K562 (cell line): ENCODE measurements at regions not wholly inside any gene's neighbourhood (a gene's known extent, or its start where the extent isn't known, plus 50 kb on each side); places are given as distances from the start of the nearest gene placed in this dataset.

ENCODE experiments used
- NFIC ChIP-seq: fragments of 450-650 bp; IDR thresholded peaks from 2 replicates; pipeline ENCODE4 v1.6.1; 2017; ENCODE audit warnings: mild to moderate bottlenecking, inconsistent platforms
- TF ChIP-seq, protein P1 (sequence below), 3 experiments: IDR thresholded peaks in 2 of 3; conservative IDR thresholded peaks in 1 of 3; 2 replicates each; pipeline ENCODE4 v1.5.1; 2011 to 2012; ENCODE audit warnings: low read length in 3 of 3, mild to moderate bottlenecking in 3 of 3, control low read depth in 2 of 3, improper control_type of control experiment in 1 of 3, inconsistent platforms in 1 of 3, low read depth in 1 of 3, mixed read lengths in 1 of 3, moderate library complexity in 1 of 3; ENCODE audit not compliant: insufficient read depth in 2 of 3

DNA sequence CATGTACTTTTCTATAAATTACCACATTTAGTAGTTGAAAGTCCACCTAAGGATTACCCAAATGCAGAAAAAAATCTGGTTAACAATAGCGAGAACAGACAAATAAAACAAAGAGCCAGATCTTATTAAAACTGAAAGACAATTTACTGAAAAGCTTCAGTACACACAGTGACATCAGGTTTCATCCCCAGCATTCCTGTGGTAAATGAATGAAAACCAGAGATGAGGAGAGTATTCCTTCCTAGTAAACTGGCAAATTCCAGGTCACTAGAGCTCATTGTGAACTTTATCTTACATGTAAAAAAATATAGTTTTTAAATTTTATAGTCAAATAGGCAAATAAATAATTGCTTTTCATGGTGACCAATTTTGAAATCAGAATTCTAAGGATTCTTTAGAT lies 1290.5 kb downstream of the ADGRL3 start:
- TF ChIP-seq, protein P1, sequence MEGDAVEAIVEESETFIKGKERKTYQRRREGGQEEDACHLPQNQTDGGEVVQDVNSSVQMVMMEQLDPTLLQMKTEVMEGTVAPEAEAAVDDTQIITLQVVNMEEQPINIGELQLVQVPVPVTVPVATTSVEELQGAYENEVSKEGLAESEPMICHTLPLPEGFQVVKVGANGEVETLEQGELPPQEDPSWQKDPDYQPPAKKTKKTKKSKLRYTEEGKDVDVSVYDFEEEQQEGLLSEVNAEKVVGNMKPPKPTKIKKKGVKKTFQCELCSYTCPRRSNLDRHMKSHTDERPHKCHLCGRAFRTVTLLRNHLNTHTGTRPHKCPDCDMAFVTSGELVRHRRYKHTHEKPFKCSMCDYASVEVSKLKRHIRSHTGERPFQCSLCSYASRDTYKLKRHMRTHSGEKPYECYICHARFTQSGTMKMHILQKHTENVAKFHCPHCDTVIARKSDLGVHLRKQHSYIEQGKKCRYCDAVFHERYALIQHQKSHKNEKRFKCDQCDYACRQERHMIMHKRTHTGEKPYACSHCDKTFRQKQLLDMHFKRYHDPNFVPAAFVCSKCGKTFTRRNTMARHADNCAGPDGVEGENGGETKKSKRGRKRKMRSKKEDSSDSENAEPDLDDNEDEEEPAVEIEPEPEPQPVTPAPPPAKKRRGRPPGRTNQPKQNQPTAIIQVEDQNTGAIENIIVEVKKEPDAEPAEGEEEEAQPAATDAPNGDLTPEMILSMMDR (IDR thresholded peaks at IDR 0.05 in 2 of 3, conservative IDR thresholded peaks at IDR 0.05 in 1 of 3; ENCODE audit: insufficient read depth in 2 of 3, low read depth in 1 of 3, low read length in 3 of 3): no peak
- TF ChIP-seq NFIC: no peak
